Neuron (in vitro differentiated cells): ENCODE measurements at regions not wholly inside any gene's neighbourhood (a gene's known extent, or its start where the extent isn't known, plus 50 kb on each side); places are given as distances from the start of the nearest gene placed in this dataset.
"Not testable (repeated sequence)": the region's sequence is repeated elsewhere in the genome, so short reads cannot be mapped to it uniquely, and the experiment has no call there.

Source experiments
- H2AFZ ChIP-seq: one replicate; pipeline ENCODE4 v1.6.1; 2013; ENCODE audit warnings: low read depth, mild to moderate bottlenecking, inconsistent platforms, low read length, moderate library complexity
- H3K27me3 ChIP-seq: one replicate; pipeline ENCODE4 v1.6.1; 2013; ENCODE audit warnings: low read length; ENCODE audit not compliant: insufficient read depth
- H3K36me3 ChIP-seq: one replicate; pipeline ENCODE4 v1.6.1; 2013; ENCODE audit warnings: low read length; ENCODE audit not compliant: insufficient read depth
- H3K4me1 ChIP-seq: one replicate; pipeline ENCODE4 v1.6.1; 2013; ENCODE audit warnings: low read length; ENCODE audit not compliant: insufficient read depth
- H3K4me3 ChIP-seq: 2 replicates; pipeline ENCODE4 v1.5.1; 2013; ENCODE audit warnings: mild to moderate bottlenecking, low read length, moderate library complexity
- H3K9me3 ChIP-seq: one replicate; pipeline ENCODE4 v1.6.1; 2013; ENCODE audit warnings: low read length

DNA sequence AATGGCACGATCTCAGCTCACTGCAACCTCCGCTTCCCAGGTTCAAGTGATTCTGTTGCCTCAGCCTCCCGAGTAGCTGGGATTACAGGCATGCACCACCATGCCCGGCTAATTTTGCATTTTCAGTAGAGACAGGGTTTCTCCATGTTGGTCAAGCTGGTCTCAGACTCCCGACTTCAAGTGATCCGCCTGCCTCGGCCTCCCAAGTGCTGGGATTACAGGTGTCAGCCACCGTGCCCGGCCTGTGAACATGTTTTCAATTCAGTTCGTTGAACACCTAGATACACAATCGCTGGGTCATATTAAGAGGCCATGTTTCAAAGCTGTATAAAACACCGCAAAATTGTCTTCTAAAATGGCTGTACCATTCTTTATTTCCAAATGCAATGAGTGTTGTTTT is 830.3 kb upstream of the TMPRSS15 start:
- H3K27me3 ChIP-seq, H2AFZ ChIP-seq, H3K9me3 ChIP-seq, H3K36me3 ChIP-seq, H3K4me3 ChIP-seq: not testable (repeated sequence)
- H3K4me1 ChIP-seq, result peaks cover 12% of the 10 kb centered on the region

DNA sequence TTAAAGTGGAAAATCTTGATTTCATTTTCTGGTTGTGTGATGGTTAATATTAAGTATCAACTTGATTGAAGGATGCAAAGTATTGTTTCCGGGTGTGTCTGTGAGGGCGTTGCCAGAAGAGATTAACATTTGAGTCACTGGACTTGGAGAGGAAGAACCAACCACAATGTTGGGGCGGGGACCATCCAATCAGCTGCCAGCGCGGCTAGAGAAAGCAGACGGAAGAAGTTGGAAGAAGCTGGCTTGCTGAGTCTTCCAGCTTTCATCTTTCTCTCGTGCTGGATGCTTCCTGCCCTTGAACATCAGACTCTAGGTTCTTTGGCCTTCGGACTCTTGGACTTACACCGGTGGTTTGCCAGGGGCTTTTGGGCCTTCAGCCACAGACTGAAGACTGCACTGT is 832.6 kb upstream of the TMPRSS15 start:
- Histone ChIP-seq H3K36me3 (no peaks in the 10 kb centered on the region), H3K9me3 (no peaks in the 10 kb centered on the region), H3K27me3 (no peaks in the 10 kb centered on the region), H2AFZ (no peak overlapping the region), H3K4me1 (peaks cover 12% of the 10 kb centered on the region), H3K4me3 (no peak overlapping the region)

DNA sequence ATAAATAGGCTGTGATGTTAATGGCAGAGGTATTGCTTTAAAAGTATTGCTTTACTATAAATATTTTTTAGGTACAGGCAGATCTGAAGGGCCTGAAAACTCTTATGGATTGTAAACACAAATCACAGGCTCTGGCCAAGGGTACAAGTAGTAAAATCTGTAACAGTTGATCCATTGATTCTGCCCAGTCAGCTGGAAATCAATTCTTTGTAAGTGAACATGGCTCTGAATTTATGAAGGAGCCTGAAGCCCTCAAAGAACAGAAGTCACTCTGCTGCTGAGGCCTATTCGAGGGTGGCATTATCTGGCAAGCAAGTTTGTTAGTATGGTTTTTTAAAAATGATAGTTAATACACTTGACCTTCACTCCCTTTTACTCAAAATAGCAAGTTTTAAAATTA is 834.0 kb upstream of the TMPRSS15 start:
- Histone ChIP-seq H2AFZ (no peak overlapping the region), H3K4me3 (no peak overlapping the region), H3K9me3 (no peaks in the 10 kb centered on the region), H3K27me3 (no peaks in the 10 kb centered on the region), H3K36me3 (no peaks in the 10 kb centered on the region), H3K4me1 (peaks cover 12% of the 10 kb centered on the region)

DNA sequence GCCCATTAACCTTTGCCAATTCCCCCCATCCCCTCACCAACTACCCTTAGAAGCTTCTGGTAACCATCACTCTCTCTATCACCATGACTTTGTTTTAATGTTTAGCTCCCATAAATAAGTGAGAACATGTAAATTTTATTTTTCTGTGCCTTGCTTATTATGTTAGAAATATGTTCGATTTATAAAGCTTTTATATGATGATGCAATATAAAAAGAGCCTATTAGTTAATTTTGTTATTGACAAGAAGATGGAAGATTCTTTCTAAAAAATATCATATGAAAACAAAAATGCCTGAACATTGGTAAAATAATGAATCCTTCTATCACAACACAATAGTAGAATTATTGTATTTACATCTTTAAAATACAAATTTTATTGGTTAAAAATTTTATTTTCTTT is 836.1 kb upstream of the TMPRSS15 start:
- H3K27me3 ChIP-seq, result no peaks in the 10 kb centered on the region
- peaks cover 12% of the 10 kb centered on the region for H3K4me1 ChIP-seq
- no peaks in the 10 kb centered on the region for H3K9me3 ChIP-seq
- no peaks in the 10 kb centered on the region for H3K36me3 ChIP-seq
- no peak overlapping the region for H2AFZ ChIP-seq
- no peak overlapping the region for H3K4me3 ChIP-seq

DNA sequence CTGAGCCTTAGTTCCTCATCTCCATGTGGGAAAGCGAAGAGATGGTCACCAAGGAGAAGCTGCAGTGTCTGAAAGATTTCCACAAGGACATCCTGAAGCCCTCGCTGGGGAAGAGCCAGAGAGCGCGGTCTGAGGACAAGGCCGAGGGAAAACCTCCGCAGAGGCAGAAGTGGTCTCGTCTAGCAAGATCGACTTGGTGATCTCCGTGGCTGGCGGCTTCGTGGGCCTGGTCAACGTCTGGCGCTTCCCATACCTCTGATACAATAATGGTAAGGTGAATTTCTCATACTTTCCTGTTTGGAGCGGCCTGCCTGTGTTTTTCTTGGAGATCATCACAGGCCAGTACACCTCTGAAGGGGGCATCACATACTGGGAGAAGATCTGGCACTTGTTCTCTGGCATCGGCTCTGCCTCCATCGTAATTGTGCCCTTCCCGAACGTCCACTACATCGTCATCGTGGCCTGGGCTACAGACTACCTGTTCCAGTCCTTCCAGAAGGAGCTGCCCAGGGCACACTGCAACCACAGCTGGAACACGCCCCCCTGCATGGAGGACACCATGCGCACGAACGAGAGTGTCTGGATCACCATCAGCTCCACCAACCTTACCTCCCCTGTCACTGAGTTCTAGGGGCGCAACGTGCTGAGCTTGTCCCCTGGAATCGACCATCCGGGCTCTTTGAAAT is 841.1 kb upstream of the TMPRSS15 start:
- Histone ChIP-seq H3K4me3 (no peak overlapping the region), H3K9me3 (peaks cover 6% of the 10 kb centered on the region), H2AFZ (no peak overlapping the region), H3K36me3 (no peaks in the 10 kb centered on the region), H3K27me3 (no peaks in the 10 kb centered on the region), H3K4me1 (no peaks in the 10 kb centered on the region)

DNA sequence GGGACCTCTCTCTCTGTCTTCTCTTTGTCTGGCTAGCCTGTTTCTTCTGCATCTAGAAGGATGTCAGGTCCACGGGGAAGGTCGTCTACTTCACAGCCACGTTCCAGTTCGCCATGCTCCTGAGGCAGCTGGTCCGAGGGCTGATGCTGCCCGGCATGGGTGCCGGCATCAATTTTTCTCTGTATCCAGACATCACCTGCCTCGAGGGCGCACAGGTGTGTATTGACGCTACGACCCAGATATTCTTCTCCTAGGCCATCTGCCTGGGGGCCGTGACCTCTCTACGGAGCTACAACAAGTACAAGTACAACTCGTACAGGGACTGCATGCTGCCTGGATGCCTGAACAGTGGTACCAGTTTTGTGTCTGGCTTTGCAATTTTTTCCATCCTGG is 841.6 kb upstream of the TMPRSS15 start:
- H2AFZ ChIP-seq, result no peak overlapping the region
- no peaks in the 10 kb centered on the region for H3K4me1 ChIP-seq
- no peaks in the 10 kb centered on the region for H3K27me3 ChIP-seq
- H3K4me3 ChIP-seq, result no peak overlapping the region
- H3K36me3 ChIP-seq, result no peaks in the 10 kb centered on the region
- H3K9me3 ChIP-seq, result peaks cover 6% of the 10 kb centered on the region

DNA sequence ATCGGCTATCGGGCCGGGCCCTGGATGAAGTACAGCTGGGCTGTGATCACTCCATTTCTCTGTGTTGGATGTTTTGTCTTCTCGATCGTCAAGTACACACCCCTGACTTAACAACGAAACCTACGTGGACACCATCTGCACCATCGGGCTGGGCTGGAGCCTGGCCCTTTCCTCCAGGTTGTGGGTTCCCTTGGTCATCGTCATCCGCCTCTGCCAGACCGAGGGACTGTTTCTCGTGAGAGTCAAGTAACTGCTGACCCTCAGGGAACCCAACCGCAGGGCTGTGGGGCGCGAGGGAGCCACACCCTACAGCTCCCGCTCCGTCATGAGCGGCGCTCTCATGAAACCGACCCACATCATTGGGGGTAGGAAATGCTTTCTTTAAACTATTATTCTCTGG is 842.4 kb upstream of the TMPRSS15 start:
- H3K27me3 ChIP-seq, result no peaks in the 10 kb centered on the region
- peaks cover 6% of the 10 kb centered on the region for H3K9me3 ChIP-seq
- H3K4me3 ChIP-seq, result no peak overlapping the region
- no peaks in the 10 kb centered on the region for H3K4me1 ChIP-seq
- no peaks in the 10 kb centered on the region for H3K36me3 ChIP-seq
- H2AFZ ChIP-seq, result no peak overlapping the region

DNA sequence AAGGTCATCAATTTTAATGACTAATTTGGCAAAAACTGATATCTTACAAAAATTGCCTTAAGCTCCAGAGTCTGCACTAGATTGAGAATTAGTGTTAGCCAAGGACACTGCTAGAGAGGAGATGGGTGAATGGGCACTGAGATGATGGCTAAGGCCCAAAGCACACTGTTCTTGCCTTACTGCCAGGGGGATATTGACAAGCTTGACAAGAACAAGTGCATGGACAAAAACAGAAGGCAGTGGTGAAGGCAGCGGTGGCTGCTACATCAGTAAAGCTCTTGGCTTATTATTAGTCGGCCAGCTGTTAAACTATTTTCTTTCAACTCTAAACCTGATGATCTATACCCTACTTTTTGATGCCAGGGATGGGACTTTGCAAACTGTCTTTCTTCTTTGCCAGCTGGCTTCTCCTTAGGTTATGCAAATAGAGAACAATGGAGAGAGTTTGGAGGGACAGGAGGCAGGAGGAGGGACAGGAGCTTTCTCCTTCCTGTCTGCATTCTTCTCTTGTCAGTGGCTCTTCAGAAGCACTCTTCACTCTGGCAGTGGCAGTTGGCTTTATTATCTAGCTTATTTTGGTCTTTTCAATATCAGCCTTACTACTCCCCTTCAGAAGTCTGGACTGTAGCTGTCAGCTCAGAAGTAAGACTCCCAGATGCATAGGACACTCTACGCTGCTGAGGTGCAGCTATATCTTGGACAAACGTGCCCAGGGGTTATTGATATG is 853.5 kb upstream of the TMPRSS15 start:
- no peaks in the 10 kb centered on the region for H3K36me3 ChIP-seq
- H3K9me3 ChIP-seq, result no peaks in the 10 kb centered on the region
- H3K4me3 ChIP-seq, result no peak overlapping the region
- H3K4me1 ChIP-seq, result peaks cover 11% of the 10 kb centered on the region
- H3K27me3 ChIP-seq, result no peaks in the 10 kb centered on the region
- no peak overlapping the region for H2AFZ ChIP-seq

DNA sequence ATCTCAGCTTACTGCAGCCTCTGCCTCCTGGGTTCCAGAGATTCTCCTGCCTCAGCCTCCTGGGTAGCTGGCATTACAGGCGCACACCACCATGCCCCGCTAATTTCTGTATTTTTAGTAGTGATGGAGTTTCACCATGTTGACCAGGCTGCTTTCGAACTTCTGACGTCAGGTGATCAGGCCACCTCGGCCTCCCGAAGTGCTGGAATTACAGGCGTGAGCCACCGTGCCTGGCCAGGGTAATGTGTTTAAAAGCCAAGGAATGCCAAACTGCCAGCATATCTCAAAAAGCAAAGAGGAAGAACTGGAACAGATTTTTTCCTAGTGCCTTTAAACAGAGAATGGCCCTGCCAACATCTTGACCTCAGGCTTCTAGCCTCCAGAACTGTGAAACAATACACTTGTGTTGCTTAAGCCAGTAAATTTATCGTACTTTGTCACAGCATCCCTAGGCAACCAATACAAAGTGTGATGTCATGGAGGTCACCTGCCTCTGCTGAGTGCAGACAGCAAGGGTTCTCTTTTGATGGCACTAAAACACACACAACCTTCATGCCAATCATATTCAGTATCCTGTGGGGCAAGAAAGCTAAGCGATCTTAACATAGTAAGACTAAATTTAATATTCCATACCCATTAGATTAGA is 858.3 kb upstream of the TMPRSS15 start:
- no peaks in the 10 kb centered on the region for H3K36me3 ChIP-seq
- H3K27me3 ChIP-seq, result no peaks in the 10 kb centered on the region
- no peak overlapping the region for H3K4me3 ChIP-seq
- H3K9me3 ChIP-seq, result no peaks in the 10 kb centered on the region
- H2AFZ ChIP-seq, result no peak overlapping the region
- H3K4me1 ChIP-seq, result peaks cover 22% of the 10 kb centered on the region

DNA sequence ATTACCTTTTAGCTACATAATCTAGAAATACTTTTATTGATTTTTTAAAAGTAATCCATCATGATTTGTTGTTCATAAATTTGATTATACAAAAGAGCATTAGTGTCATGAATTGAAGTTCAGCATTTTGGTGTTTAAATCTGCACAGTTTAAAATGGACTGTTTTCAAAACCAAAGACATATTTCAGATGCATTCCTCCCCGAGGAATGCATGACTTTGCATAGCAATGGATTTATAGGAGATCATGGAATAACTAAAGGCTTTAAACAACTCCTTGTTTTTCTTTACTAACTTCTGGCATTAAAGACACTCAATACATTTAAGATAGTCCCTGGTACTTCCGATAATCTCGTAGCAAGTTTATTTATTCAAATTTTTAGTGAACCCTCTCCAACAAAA is 863.1 kb upstream of the TMPRSS15 start:
- Histone ChIP-seq H3K27me3 (no peaks in the 10 kb centered on the region), H2AFZ (no peak overlapping the region), H3K4me1 (peaks cover 13% of the 10 kb centered on the region)

DNA sequence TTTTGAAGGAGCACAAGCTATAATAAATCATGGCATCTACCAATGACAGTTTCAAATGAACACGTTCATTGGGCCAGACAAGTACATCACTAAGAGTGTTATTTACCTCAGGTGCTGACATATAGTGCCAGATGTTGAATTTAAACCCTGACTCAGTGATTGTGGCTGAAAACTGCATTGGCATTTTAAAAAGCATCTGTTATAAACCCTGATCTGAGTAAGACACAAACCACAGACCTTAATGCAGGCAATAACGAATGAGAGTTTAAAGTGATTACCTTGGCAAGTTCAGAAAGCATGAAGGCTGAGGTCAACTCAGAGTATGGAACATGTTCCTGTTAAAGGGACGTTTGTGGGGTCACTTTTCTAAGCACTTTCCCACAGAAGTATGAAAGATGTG is 865.1 kb upstream of the TMPRSS15 start:
- no peaks in the 10 kb centered on the region for H3K36me3 ChIP-seq
- H3K27me3 ChIP-seq, result no peaks in the 10 kb centered on the region
- H3K4me3 ChIP-seq, result no peak overlapping the region
- H2AFZ ChIP-seq, result no peak overlapping the region
- peaks cover 3% of the 10 kb centered on the region for H3K4me1 ChIP-seq
- no peaks in the 10 kb centered on the region for H3K9me3 ChIP-seq

More for the DNA sequence above, 863.1 kb upstream of the TMPRSS15 start:
- Histone ChIP-seq H3K4me3 (no peak overlapping the region), H3K9me3 (no peaks in the 10 kb centered on the region), H3K36me3 (no peaks in the 10 kb centered on the region)

DNA sequence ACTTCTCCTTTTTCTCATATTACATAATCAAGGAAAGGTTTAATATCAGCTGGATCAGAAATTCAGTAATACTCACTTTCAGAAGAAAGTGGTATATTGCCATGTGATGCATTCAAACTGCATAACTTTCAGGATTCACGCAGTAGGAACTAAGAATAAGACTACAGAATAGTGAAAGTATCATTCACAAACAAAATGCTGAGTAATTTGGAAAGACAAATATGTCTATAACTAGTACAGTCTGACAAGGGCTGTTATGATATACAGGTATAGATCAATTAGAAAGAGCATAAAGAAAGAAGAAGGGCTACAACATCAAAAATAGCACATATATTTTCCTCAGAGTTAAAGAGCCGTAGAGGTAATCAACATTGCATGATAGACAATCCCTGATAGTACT is 871.5 kb upstream of the TMPRSS15 start:
- H3K27me3 ChIP-seq, result no peaks in the 10 kb centered on the region
- H3K4me3 ChIP-seq, result no peak overlapping the region
- no peaks in the 10 kb centered on the region for H3K9me3 ChIP-seq
- H3K4me1 ChIP-seq, result no peaks in the 10 kb centered on the region
- no peak overlapping the region for H2AFZ ChIP-seq
- no peaks in the 10 kb centered on the region for H3K36me3 ChIP-seq

DNA sequence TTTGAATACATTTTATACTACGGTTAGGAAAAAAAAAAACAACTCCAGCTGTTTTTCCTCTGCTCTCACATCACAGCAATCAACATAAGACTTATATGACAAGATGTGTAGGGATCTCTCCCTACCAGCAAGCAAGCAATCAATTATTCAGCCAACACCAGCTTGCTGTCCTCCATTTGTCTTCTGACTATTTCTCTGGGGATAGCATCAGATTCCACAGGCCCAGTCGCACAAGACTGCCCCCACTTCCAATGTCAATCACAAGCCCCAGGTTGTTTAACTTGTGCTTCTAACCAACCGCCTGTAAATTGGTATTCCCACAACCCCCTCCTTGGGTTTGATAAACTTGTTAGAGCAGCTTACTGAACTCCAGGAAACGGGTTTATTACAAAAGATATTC is 873.1 kb upstream of the TMPRSS15 start:
- no peaks in the 10 kb centered on the region for H3K4me1 ChIP-seq
- H2AFZ ChIP-seq, result no peak overlapping the region
- no peaks in the 10 kb centered on the region for H3K36me3 ChIP-seq
- H3K27me3 ChIP-seq, result no peaks in the 10 kb centered on the region
- no peaks in the 10 kb centered on the region for H3K9me3 ChIP-seq
- no peak overlapping the region for H3K4me3 ChIP-seq
